CD1c-positive myeloid dendritic cell (primary cell): ENCODE measurements at regions not wholly inside any gene's neighbourhood (a gene's known extent, or its start where the extent isn't known, plus 50 kb on each side); places are given as distances from the start of the nearest gene placed in this dataset.

Experiments
- DNase-seq: peaks from one replicate; pipeline ENCODE4 v3.0.0-alpha.2; 2016; ENCODE audit errors: extremely low spot score

DNA sequence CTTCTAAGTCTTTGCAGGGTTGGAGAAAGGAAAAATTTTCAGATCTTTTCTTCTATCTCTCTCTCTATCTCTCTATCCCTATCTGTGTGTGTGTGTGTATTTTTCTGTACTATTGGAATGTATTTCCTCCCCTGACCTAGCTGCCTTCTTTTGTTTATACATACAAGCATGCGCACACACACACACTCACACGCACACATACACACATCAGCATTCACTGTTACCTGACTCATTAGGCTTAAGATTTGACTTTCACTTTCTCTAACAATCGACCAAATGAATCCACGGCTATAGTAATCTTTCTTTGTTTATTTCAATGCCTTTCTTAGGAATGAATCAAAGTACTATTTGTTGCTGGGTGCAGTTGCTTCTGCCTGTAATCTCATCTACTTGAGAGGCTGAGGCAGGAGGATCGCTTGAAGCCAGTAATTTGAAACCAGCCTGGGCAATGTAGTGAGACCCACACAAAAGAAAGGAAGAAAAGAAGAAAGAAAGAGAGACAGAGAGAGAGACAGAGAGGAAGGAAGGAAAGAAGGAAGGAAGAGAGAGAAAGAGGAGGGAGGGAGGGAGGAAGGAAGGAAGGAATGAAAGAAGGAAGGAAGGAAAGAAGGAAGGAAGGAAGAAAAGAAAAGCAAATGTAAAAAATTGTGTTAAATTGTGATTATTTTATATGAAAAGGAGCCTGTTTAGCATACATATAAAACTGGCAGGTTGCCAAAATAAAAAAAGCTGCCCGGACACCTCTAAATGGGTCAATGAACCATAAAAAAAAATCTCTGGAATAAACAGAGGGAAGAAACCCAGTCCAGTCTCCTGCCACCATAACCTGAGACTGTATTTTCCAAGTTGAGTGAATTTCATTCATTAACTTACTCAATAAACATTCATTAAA lies 206.8 kb downstream of the ZNF326 start:
- no peak for DNase-seq

DNA sequence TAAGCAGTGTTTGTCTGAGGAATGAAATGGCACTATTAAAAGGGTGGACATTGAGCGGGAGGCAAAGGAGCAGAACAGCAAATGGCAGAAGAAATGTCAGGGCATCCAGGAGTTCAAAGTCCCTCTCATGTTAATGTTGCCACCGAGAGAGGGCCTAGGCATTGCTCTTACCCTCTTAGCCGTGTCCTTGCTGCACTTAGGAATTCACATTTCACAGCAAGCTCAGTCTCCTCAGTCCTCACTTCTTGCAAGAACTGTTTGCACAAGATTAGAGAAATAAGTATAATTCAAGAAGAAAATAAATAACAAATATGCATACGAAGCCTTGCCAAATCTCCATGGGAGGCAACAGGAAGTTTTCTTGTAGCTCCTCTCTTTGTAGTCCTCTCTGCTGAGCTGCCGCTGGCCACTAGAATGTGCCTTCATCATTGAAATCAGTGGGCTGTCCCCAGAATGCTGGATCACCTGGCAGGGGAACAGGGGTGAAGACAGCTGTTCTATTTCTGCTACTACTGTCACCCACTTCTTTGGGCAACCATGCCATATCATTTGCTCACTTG lies 205.8 kb downstream of the ZNF326 start:
- DNase-seq: no peak

DNA sequence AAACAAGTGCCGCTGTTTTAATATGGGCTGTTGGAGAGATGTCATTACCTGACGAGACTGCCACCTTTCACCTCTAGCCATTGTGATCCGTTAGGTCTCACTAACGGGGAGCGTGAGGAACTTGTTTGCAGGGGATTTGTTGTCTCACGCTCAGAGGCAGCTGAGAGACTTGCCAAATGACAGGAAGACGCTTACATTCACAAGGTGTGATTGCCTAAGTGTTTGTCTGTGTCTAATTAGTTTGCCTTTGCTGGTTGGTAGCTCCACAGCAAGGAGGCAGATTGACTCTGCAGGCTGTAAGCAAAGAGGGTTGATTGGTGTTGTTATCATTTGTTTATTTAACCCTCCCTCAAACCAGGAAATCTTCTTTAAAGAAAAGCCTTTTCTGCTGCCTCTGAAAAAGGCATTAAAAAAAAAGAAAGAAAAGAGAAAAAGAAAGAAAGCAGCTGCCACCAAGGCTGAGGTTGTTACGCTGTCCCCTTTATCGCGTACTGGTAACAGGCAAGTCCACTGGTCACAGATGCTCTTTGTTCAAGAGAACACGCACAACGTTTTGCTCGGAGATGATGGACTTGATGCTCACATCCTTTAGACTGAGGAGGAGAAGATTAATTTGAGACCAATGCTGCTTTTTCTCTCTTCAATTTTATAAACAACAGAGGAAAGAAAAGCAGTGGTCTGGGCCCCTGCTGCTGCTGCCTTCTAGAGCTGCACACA lies 203.9 kb downstream of the ZNF326 start:
- no peak for DNase-seq

DNA sequence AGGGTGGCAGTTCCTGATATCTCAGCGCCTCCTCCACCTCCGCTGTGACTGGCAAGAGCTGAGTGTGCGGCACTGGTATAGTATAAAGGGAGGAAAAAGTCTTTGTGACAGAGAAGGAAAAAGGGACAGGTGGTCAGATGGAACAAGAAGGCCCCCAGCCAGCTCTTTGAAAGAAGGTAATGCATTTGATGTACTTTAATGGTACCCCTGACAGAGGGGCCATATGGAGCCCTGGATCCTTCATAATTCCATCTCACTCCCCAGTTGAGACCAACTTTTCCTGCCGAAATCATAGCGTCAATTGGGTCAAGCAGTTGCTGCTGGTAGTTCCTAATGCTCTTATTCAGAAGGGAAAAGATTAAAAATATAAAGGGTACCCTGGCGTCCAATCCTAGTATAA lies 198.2 kb downstream of the ZNF326 start:
- no peak for DNase-seq

DNA sequence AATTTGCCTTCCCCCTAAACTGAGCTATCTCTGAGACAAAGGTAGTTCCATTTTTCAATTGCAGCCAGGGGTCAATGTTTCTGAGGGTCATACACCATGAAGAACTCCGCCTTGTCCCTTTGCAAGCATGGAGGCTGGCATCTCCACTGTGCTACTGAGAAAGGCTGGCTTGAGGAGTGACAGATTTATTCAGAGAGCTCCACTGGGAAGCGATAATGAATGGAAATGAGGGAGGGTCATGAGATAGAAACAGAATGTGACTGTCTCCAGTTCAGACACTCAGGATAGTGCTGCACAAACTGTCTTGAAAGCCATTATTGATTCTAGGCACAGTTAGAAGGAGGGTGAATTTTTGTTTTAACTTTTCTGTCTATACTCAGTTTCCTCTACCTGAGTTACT lies 197.5 kb downstream of the ZNF326 start:
- no peak for DNase-seq

DNA sequence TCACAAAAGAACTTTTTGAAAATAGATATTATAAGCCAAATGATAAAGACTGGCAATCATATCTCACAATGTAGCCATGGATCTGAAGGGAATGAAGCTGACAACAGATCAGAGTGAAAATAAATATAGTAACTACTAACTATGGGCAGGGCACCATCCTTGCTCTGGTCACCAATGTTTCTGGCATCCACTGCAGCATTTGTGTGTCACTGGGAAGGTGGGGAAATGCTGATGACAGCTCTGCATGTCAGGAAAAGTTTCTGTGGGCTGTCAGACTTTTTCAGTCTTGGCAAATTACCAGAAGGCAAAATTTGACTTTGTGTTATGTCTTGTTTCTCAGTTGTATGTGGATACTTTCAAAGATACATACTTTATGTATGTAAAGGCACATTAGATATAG lies 195.6 kb downstream of the ZNF326 start:
- DNase-seq: no peak

DNA sequence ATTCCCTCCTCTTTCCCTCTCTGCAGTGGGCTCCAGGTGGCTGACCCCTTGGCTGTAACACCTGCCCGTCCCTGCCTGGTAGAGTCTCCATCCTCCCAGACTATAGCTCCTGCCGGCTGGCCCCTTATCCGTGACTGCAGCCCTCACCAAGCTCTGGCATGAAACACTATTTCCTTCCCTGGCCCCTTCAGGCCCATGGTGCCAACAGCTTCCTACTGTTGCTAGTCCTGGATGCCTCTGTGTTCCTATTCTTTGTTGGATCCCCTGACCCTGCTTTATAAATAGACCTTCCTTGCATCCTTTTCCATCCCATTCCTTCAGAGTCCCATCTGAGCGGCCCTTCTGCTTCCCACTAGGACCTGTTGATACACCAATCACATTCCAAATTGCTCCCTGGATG lies 195.0 kb downstream of the ZNF326 start:
- no peak for DNase-seq

DNA sequence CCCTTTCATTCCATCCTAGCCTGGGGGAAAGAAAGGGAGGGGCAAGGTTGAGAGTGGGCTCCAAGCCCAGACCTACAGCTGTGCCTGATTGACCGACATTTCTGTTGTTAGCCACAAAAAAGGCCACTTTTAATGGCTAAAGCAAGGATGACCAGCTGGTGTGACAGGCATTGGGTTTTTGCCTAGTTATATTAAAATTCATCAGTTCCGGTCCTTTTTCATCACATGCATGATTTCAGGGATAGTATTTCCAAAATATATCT lies 192.3 kb downstream of the ZNF326 start:
- DNase-seq: no peak

DNA sequence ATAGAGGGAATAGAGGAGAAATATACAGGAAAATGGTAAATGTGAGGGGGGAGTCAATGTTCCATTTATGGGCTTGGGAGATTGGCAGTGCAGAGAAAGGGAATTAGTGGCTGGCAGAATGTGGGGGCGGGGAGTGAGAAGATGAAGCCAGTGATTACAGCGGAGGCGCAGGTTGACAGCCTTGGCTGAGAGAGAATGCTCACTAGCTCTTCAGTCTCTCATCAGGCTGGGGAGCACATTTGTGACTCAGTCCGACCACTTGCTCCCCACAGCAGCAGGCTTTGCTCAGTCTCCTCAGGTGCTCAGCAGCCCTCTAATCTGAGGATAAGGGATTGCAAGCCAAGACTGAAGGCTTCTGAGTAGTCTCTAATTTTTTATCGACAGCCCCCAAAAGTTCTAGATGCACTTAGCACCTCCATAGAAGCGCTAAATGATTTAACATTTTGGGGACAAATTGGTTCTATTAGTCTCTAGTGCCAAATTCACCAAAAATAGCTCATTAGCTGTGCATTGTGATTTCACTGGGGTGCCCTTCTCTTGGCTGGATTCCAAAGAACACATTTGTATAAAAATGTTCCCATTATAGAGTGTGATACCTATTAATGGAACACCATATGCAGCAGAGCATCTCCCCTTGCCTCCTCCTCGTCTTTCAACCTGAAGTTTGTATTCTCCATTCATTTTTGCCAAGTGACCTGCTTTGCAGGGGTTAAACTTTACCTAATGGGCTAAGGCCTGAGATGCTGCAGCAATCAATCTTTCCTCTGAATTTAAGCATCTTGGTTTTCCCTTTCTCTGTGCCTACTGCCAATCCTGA lies 191.8 kb downstream of the ZNF326 start:
- no peak for DNase-seq

DNA sequence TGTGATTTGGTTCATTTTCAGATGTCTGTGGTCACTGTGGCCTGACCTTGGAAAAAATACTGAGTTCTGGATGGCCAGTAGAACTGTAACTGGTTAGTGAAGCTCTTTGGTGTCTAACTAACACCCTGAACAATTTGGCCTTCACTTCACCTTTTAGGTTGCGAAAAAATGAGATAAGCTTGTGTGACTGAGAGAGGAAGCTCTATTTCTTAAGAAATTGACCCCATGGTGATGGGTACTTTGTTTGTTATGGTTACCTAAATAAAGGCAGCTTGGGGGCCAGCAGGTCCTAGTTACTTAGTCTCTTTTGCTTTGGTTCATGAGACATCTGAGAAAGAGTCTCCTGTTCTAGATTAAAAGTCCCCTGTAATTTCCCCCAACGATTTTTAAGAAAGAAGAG lies 181.6 kb downstream of the ZNF326 start:
- DNase-seq: peak; percentile 56

DNA sequence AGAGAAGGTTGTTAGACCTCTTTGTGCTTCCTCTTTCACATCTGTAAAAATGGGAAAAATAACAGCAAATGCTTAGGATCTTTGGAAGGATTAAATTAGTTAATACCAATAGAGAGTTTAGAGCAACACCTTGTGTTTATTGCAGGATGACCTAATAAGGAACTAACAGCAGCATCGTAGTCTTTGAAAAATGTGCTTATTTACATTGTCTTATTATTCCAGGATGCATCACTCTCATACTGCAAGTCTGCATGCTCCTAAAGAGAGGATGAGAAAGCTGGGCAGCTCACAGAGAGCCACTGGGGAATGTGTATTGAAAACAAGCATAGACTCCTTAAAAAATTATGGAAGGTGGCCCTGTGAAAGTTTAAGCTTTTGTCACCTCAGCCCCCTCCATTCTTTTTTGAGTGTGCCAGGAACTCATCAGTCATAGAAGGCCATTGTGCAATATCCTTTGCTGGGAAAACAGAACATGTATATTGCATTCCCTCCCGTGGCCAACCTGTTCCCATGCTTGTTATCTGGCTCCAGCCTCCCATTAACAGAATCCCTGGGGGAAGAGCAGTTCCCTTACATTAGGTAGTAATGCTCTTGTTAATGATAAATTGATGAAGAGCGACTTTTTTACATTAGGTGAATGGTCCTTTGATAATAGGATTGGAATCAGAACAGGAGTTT lies 180.7 kb downstream of the ZNF326 start:
- peak; percentile 18 for DNase-seq

DNA sequence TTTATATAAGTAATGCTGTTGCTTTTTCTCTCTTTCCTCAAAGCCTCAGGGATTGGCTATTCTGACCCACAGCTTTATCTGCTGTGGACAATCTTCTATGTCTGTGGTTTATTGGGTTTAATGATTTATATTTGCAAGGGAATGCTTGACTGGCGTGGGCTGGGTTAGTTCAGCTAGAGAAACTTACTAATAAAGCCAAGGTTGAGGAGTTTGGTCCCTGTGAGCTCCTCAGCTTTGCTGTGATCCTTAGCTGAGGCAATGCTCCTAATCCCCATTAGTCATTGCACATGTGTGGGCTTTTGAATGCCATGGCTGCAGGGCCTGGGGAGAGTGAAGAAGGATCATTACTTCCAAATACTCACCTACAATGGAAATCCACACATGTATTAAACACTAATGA lies 179.3 kb downstream of the ZNF326 start:
- no peak for DNase-seq

DNA sequence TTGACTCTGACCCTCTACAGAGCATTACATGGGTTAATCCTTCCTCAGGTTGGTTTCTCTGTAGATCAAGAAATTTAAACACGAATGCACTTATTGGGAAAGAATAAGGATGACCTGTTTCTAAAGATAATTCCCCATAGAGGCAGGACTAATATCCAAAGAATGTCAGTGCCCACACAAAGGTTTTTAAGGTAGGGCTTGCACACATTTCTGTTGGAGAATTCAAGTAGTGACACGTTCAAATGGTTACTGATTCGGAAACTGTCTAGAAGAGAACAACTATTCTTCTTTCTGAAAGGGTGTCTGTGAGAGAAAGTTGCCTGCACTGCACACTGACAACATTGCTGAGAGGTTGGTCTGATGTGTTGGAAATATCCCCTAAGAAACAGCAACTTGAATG lies 167.3 kb downstream of the ZNF326 start:
- no peak for DNase-seq

DNA sequence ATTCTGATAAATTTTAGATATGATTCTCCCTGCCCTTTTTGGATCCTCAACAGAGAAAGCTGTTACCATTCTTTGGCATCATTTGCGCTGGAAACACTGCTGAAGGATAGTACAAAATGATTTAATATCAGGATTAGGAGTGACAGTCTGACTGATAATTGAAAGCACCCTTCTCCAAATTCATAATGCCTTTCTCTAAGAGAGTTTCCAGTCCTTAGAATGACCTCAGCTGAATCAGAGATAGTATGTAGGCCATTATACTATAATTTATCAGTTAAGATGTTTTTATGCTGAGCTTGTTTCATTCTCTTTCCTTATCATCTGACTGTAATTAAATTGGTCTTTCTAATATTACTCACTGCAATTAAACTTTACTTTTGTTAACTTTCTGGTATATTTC lies 166.7 kb downstream of the ZNF326 start:
- no peak for DNase-seq

DNA sequence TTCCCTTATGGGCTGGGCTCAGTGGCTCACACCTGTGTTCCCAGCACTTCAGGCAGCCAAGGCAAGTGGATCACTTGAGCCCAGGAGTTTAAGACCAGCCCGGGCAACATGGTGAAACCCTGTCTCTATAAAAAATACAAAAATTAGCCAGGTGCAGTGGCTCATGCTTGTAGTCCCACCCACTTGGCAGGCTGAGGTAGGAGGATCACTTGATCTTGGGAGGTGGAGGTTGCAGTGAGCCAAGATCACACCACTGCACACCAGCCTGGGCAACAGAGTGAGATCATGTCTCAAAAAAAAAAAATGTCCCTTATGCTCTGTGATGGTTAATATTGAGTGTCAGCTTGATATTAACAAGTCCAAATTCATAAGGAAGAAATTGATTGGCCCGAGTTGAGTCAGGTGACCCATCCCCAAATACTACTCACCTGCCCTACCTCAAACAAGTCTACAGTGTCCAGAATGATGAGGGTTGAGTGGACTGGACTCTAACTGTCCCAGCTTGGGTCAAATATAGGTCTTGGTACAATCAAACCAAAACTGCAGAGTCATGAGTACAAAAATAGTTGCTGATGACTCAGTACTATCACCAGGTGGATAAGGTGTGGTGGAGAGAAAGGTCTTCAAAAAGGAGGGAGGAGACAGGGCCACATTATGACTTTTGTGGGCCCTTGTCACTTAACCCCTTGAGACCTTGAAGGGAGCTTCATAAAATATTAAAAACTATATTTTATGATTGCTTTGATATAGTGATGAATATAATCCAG lies 161.0 kb downstream of the ZNF326 start:
- DNase-seq: no peak

DNA sequence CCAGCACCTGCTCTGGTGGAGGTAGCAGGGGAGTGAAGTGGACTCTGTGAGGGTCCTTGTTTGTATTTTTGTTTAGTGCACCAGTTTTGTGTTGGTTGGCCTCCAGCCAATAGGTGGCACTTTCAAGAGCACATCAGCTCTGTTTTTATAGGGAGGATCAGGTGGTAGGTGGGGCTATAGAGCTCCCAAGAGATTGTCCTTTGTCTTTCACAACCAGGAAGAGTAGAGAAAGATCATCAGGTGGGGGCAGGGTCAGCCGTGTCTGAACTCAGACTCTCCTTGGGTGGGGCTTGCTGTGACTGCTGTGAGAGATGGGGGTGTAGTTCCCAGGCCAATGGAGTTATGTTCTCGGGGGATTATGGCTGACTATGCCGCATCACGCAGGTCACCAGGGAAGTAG lies 159.8 kb downstream of the ZNF326 start:
- no peak for DNase-seq

DNA sequence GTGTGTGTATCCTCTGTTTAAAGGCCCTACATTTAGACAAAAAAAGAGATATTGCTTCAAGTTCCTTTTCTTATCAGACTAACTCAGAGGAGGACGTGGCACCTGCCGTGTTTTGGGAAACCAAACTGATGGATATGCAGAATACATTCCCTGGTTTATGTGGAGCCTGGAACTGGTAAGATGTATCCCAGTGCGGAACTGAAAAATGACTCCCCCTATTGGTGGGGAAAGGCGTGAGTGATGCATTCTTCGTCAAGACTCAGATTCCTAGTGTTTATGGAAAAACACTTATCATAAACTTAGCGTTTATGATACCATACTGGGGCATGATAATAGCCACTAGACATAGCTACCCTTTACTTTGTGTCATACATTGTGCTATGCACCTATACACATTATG lies 154.2 kb downstream of the ZNF326 start:
- DNase-seq: no peak

DNA sequence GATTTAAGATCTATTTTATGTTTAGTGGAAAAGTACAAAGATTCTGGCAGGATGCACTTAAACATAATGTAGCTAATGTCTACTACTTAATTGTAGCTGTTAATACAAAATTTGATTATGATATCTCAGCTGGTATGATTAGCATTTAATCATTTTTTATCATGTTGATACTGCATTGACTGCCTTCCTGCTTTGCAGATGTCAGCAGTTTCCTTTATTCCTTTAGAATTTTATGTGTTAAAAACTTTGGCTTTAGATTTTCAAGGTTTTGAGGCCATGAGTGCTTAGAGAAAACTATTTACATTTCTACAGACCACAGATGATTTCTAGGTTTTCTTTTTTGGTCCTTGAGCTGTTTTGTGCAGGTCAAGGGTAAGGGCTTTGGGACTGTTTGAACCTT lies 152.2 kb downstream of the ZNF326 start:
- DNase-seq: no peak

DNA sequence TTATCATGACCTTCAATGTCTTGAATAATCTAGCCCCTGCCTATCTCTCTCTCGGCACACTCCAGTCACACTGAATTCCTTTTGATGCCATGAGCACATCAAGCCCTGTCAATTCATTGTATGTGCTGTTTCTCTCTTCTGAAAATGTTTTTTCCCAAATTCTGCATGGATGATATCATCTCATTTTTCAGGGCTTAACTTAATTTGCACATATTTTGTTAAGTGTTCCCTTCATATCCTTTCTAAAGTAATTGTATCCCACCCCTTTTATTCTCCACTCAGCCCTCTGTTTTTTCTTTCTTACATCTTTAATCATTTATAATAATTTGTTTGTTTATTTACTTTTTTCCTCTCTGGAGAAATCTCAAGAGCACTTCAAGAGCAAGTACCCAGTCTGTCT lies 149.9 kb downstream of the ZNF326 start:
- DNase-seq: no peak

DNA sequence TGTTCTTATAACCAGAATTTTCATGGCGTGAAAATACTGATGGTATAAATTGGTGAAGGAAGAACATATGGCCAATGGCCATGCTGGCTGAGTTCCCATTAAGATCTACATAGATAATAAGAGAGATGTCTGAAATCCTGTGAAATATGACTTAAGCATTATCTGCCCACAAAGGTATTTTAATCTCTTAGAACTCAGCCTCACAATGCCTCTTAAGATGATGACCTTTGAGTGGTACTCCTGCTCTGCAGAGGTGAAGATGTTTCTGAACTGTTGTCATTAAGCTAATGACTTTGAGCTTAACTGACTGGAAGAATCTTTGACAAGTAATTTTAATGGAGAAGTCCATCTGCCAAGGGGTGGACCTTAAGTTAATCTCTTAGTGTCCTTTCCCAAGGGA lies 148.7 kb downstream of the ZNF326 start:
- no peak for DNase-seq

DNA sequence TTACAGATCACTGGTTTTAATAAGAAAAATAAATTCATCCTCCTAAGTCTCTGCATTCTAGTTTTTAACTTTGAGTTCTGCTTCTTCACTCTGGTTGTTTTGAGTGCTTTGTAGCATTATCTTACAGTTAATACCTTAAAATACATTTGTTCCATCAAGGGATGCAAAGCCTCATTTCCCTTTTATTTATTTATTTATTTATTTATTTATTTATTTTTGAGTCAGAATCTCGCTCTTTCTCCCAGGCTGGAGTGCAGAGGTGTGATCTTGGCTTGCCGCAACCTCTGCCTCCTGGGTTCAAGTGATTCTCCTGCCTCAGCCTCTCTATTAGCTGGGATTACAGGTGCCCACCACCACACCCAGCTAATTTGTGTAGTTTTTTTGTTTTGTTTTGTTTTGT lies 147.8 kb downstream of the ZNF326 start:
- DNase-seq: no peak
